B cell (primary cell): ENCODE measurements at regions not wholly inside any gene's neighbourhood (a gene's known extent, or its start where the extent isn't known, plus 50 kb on each side); places are given as distances from the start of the nearest gene placed in this dataset.
A peak's percentile ranks its signal among the peaks of the same experiment; 100 is the strongest.

Experiments
- ATAC-seq: fragments of 200-7000 bp; cut with Tn5 transposase; one replicate; pipeline ENCODE4 v1.10.0; 2021; ENCODE audit warnings: low read depth, mild to moderate bottlenecking, moderate number of reproducible peaks, moderate library complexity
- CTCF ChIA-PET: fragments of 350-600 bp; sonication (Branson Sonifier 250); formaldehyde crosslinking; loops from one replicate; lab custom pipeline; 2021; ENCODE audit warnings: antibody characterized with exemption, inconsistent platforms; lab: Charles Lee
- POLR2A ChIA-PET: fragments of 350-600 bp; sonication (Branson Sonifier 250); formaldehyde crosslinking; loops from one replicate; lab custom pipeline; 2021; ENCODE audit warnings: antibody characterized with exemption; lab: Charles Lee
- DNase-seq: peaks from one replicate; pipeline ENCODE4 v3.0.0; 2013
- H2AFZ ChIP-seq: 2 replicates; pipeline ENCODE4 v1.6.1; 2012; ENCODE audit warnings: mild to moderate bottlenecking, low read depth, low read length; ENCODE audit not compliant: insufficient read depth, poor library complexity, severe bottlenecking
- H3K27ac ChIP-seq, 2 donors: 1 replicate in 1 of 2; 2 replicates in 1 of 2; pipeline ENCODE4 v1.5.1; 2012 to 2013; ENCODE audit warnings: low read length in 2 of 2, mild to moderate bottlenecking in 2 of 2, moderate library complexity in 1 of 2
- H3K27me3 ChIP-seq, 4 experiments: fragments of 200-600 bp in 1 of 4; sonication (generic) in 1 of 4; replicated peaks in 1 of 4; 1 replicate in 2 of 4; 2 replicates in 2 of 4; pipeline versions ENCODE4 v1.6.1 to v1.7.0; 2013 to 2016; ENCODE audit warnings: low read length in 3 of 4, mild to moderate bottlenecking in 2 of 4, mixed read lengths in 1 of 4, moderate library complexity in 1 of 4; ENCODE audit not compliant: insufficient read depth in 4 of 4, control insufficient read depth in 3 of 4; ENCODE audit errors: control extremely low read depth in 1 of 4
- H3K36me3 ChIP-seq, 2 experiments: replicated peaks in 1 of 2; 1 replicate in 1 of 2; 2 replicates in 1 of 2; pipeline versions ENCODE4 v1.6.1 to v1.7.1; 2013; ENCODE audit warnings: low read length in 1 of 2; ENCODE audit not compliant: insufficient read depth in 2 of 2, control insufficient read depth in 1 of 2; ENCODE audit errors: control extremely low read depth in 1 of 2, extremely low read depth in 1 of 2
- H3K4me1 ChIP-seq, 2 donors: fragments of 200-600 bp in 1 of 2; sonication (generic) in 1 of 2; 1 replicate in 1 of 2; 2 replicates in 1 of 2; pipeline versions ENCODE4 v1.5.1 to v1.6.1; 2013 to 2017; ENCODE audit warnings: low read length in 2 of 2; ENCODE audit not compliant: control insufficient read depth in 2 of 2, insufficient read depth in 2 of 2
- H3K4me2 ChIP-seq: replicated peaks from 2 replicates; pipeline ENCODE3; 2012; ENCODE audit warnings: mild to moderate bottlenecking, low read depth, low read length; ENCODE audit not compliant: poor library complexity, severe bottlenecking
- H3K4me3 ChIP-seq, 5 experiments: fragments of 200-600 bp in 1 of 5; sonication (generic) in 1 of 5; 1 replicate in 3 of 5; 2 replicates in 2 of 5; pipeline versions ENCODE4 v1.5.1 to v1.7.0; 2011 to 2016; ENCODE audit warnings: low read length in 4 of 5, mild to moderate bottlenecking in 4 of 5, low read depth in 2 of 5, control low read depth in 1 of 5, moderate library complexity in 1 of 5; ENCODE audit not compliant: insufficient read depth in 1 of 5; ENCODE audit errors: control extremely low read depth in 1 of 5, extremely low read depth in 1 of 5
- H3K79me2 ChIP-seq: fragments of 200-600 bp; sonication (generic); one replicate; pipeline ENCODE4 v1.6.0; 2016; ENCODE audit warnings: low read length; ENCODE audit not compliant: control insufficient read depth, insufficient read depth
- H3K9ac ChIP-seq: fragments of 200-600 bp; sonication (generic); 2 replicates; pipeline ENCODE4 v1.6.1; 2017; ENCODE audit warnings: mild to moderate bottlenecking, low read length, moderate library complexity
- H3K9me3 ChIP-seq, 3 donors: one replicate each; pipeline versions ENCODE4 v1.6.1 to v1.7.1; 2013; ENCODE audit warnings: low read length in 2 of 3; ENCODE audit not compliant: control insufficient read depth in 2 of 3, insufficient read depth in 1 of 3; ENCODE audit errors: control extremely low read depth in 1 of 3
- H4K20me1 ChIP-seq: 2 replicates; pipeline ENCODE4 v1.6.0; 2012; ENCODE audit warnings: mild to moderate bottlenecking, low read length; ENCODE audit not compliant: insufficient read depth, control insufficient read depth, poor library complexity, severe bottlenecking
- H3K27ac Mint-ChIP-seq: one replicate; pipeline ENCODE4 v1.8.0; 2021; ENCODE audit warnings: mixed read lengths
- H3K27me3 Mint-ChIP-seq: one replicate; pipeline ENCODE4 v1.8.0; 2021; ENCODE audit warnings: mixed read lengths
- H3K4me1 Mint-ChIP-seq: one replicate; pipeline ENCODE4 v1.8.0; 2021; ENCODE audit warnings: mixed read lengths
- H3K4me3 Mint-ChIP-seq: one replicate; pipeline ENCODE4 v1.8.0; 2021; ENCODE audit warnings: mixed read lengths
- H3K9me3 Mint-ChIP-seq: one replicate; pipeline ENCODE4 v1.8.0; 2022; ENCODE audit warnings: mixed read lengths; ENCODE audit not compliant: insufficient read depth
- CTCF ChIP-seq: fragments of 200-600 bp; IDR thresholded peaks from one replicate; pipeline ENCODE4 v1.8.0; 2022; ENCODE audit warnings: antibody characterized with exemption, mild to moderate bottlenecking
- EZH2 ChIP-seq: IDR thresholded peaks from 2 replicates; pipeline ENCODE4 v1.6.1; 2012; ENCODE audit warnings: borderline replicate concordance, low read depth, mild to moderate bottlenecking, moderate library complexity, low read length; ENCODE audit not compliant: insufficient read depth, poor library complexity, severe bottlenecking
- WGBS: methylation state at CpG from one replicate; pipeline ENCODE4 v1.1.5; 2013; ENCODE audit warnings: missing lambda C conversion rate; ENCODE audit not compliant: insufficient coverage; 5-methylcytosine and 5-hydroxymethylcytosine counted together
- intact Hi-C: fragments of 100-400 bp; cut with micrococcal nuclease; formaldehyde crosslinking; loops from one replicate; pipeline ENCODE4 v1.10.0; 2022

GRCh38 chr1:29793101-29793546 is 556.8 kb downstream of the PTPRU start:
- ATAC-seq (no peak), DNase-seq (peak; percentile 23)
- H3K4me1 Mint-ChIP-seq, result no peaks in the 10 kb centered on the region

GRCh38 chr1:29789910-29790247 is 553.6 kb downstream of the PTPRU start:
- CTCF ChIA-PET, result no interaction called here
- Histone ChIP-seq H3K9me3 (no peaks in the 10 kb centered on the region), H3K27me3 (no peaks in the 10 kb centered on the region), H3K79me2 (no peaks in the 10 kb centered on the region), H2AFZ (no peak overlapping the region), H3K4me2 (no peak overlapping the region), H3K4me3 (no peak overlapping the region), H3K9ac (no peak overlapping the region), H3K4me1 (no peaks in the 10 kb centered on the region), H4K20me1 (no peaks in the 10 kb centered on the region), H3K36me3 (no peaks in the 10 kb centered on the region), H3K27ac (no peak overlapping the region)
- POLR2A ChIA-PET, result no interaction called here
- H3K27ac Mint-ChIP-seq, result no peak overlapping the region
- no peak for ATAC-seq
- no peaks in the 10 kb centered on the region for H3K4me1 Mint-ChIP-seq
- WGBS, result 74% methylated on average over 6 of the region's 6 CpGs
- DNase-seq, result no peak
- TF ChIP-seq CTCF, result no peak
- no peak for TF ChIP-seq EZH2
- H3K9me3 Mint-ChIP-seq, result no peaks in the 10 kb centered on the region
- intact Hi-C loops, result no loop called here
- H3K27me3 Mint-ChIP-seq, result peaks cover 7% of the 10 kb centered on the region
- no peak overlapping the region for H3K4me3 Mint-ChIP-seq

More at GRCh38 chr1:29793101-29793546, 556.8 kb downstream of the PTPRU start:
- Histone ChIP-seq H3K4me3 (no peak overlapping the region), H2AFZ (no peak overlapping the region), H3K9me3 (no peaks in the 10 kb centered on the region), H3K36me3 (no peaks in the 10 kb centered on the region), H4K20me1 (no peaks in the 10 kb centered on the region), H3K79me2 (no peaks in the 10 kb centered on the region), H3K27ac (no peak overlapping the region), H3K4me2 (no peak overlapping the region), H3K9ac (no peak overlapping the region), H3K4me1 (no peaks in the 10 kb centered on the region), H3K27me3 (no peaks in the 10 kb centered on the region)
- Mint-ChIP-seq H3K27me3 (peaks cover 7% of the 10 kb centered on the region), H3K9me3 (peaks cover 6% of the 10 kb centered on the region), H3K4me3 (no peak overlapping the region), H3K27ac (no peak overlapping the region)
- intact Hi-C loops, result no loop called here
- POLR2A ChIA-PET, result no interaction called here
- CTCF ChIA-PET, result no interaction called here
- 8% methylated on average over 8 of the region's 8 CpGs for whole genome bisulfite sequencing
- no peak for TF ChIP-seq EZH2
- peak; percentile 29 for TF ChIP-seq CTCF
